Fibroblast of villous mesenchyme (primary cell): ENCODE measurements at regions not wholly inside any gene's neighbourhood (a gene's known extent, or its start where the extent isn't known, plus 50 kb on each side); places are given as distances from the start of the nearest gene placed in this dataset.

ENCODE experiments used
- DNase-seq: peaks from one replicate; pipeline ENCODE4 v3.0.0-alpha.2; 2010; ENCODE audit warnings: low read depth
- H3K4me3 ChIP-seq: 2 replicates; pipeline ENCODE4 v1.5.1; 2011; ENCODE audit warnings: low read depth, mild to moderate bottlenecking, low read length
- TF ChIP-seq, protein P1 (sequence below): IDR thresholded peaks from 2 replicates; pipeline ENCODE4 v1.5.1; 2012; ENCODE audit warnings: low read depth, mild to moderate bottlenecking, low read length; ENCODE audit not compliant: insufficient read depth

DNA sequence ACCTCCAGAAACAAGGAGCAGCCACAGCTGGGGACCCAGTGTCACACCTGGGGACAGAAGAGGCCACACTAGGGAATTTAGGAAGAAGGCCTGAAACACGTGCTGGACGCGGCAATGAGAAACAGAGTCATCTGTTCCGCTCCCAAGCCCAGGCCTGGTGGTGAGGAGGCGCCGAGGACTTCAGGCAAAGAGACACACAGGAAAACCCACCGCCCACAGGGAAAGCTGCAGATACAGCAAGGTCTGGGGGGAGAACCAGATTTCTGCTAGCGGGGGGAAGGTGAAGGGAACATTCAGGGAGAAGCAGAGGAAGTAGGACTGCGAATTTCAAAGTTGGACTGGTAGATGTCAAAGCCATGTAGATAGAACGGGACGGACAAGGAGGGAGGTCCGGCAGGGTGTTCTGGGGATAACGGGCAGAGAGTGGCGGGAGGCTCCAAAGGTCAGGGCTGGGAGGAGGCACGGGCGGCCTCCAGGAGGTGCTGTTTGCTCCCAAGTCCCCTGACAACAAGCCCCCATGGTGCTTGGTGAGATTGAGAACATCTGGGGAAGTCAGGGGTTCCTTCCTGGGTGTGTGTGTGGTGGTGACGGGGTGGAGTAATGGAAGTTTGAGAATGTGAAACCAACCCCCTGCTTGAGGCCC lies 351.7 kb upstream of the MYT1L start:
- TF ChIP-seq, protein P1, sequence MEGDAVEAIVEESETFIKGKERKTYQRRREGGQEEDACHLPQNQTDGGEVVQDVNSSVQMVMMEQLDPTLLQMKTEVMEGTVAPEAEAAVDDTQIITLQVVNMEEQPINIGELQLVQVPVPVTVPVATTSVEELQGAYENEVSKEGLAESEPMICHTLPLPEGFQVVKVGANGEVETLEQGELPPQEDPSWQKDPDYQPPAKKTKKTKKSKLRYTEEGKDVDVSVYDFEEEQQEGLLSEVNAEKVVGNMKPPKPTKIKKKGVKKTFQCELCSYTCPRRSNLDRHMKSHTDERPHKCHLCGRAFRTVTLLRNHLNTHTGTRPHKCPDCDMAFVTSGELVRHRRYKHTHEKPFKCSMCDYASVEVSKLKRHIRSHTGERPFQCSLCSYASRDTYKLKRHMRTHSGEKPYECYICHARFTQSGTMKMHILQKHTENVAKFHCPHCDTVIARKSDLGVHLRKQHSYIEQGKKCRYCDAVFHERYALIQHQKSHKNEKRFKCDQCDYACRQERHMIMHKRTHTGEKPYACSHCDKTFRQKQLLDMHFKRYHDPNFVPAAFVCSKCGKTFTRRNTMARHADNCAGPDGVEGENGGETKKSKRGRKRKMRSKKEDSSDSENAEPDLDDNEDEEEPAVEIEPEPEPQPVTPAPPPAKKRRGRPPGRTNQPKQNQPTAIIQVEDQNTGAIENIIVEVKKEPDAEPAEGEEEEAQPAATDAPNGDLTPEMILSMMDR = no peak
- H3K4me3 ChIP-seq = no peak overlapping the region
- no peak for DNase-seq

DNA sequence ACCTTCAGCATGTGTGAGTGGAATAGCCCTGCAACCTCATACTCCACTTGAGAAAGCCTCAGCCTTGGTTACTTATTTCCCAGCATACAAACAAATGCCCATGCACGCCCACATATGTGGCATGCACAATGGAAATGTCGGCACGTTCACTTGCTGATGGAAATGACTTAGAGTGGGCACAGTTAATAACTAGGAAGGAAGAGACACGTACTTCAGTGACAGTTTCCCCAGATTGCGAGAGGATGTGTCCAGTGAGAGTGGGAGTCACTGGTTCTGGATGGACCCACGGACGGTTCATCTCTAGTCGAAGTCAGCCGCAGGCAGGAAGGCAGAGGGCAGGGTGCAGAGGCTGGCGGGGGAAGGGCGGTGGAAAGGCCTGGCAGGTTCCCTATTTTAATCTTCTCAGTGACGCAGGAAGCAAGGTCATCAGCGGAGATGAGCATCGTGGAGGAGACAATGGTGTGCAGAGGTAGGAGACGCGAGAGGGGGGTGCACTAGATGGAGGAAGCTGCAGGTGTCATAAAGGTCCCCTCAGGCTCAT lies 350.7 kb upstream of the MYT1L start:
- no peak for DNase-seq
- no peak overlapping the region for H3K4me3 ChIP-seq
- TF ChIP-seq, protein P1 = no peak

DNA sequence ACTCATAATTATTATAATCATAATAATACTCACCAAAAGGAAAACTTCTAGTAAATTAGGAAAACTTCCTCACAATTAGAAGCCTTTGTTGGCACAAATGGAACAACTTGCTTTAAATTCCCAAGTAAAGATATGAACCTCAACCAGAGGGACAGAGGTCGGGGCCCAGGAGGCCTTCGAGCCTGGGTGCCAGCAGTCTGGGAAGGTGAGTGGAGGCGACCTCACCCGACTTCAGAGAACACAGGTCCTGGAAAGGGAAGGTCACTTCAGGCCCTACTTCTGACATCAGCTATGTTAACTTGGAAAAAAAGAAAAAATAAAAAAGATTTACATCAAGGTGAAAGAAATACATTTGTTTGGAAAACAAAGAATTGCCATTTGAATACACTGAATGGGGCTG lies 350.0 kb upstream of the MYT1L start:
- no peak for DNase-seq
- TF ChIP-seq, protein P1 = no peak
- no peak overlapping the region for H3K4me3 ChIP-seq

DNA sequence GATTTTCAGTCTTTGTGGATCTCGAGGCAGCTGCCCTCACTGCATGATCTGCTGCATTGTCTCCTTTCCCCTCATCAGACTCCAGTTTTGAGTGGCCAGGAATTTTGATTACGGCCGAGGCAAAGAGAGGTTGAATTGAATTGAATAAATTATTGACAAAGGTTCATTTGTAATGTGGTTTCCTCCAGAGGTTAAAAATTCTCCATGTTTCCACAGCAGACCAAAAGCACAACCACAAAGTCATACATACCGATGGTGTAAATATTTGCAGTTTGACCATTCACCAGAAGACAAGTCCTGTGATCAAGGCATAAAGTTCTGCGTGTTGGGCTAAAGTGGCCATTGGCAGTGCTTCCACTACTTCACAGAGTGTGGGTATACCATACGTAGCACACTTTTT lies 343.8 kb upstream of the MYT1L start:
- TF ChIP-seq, protein P1 = no peak
- no peak for DNase-seq
- H3K4me3 ChIP-seq = no peak overlapping the region

DNA sequence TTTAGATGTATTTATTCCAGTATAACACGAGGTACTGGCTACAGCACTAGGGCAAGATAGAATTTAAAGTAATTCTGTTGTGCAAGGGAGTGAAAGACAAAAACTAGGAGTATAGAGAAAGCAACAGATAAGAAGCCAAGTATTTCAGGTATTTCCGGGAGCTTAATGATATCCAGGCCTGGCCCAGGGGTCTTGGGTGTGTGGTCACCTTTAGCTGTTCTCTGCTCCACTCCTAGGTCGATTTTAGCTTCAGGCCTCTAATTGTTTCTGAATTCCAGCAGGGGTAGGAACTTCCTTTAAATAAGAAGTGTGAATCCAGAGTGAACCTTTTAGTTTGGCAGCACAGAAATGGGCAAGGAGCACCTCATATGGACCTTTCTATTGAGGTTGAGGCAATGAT lies 342.3 kb upstream of the MYT1L start:
- no peak for DNase-seq
- TF ChIP-seq, protein P1 = no peak
- no peak overlapping the region for H3K4me3 ChIP-seq

DNA sequence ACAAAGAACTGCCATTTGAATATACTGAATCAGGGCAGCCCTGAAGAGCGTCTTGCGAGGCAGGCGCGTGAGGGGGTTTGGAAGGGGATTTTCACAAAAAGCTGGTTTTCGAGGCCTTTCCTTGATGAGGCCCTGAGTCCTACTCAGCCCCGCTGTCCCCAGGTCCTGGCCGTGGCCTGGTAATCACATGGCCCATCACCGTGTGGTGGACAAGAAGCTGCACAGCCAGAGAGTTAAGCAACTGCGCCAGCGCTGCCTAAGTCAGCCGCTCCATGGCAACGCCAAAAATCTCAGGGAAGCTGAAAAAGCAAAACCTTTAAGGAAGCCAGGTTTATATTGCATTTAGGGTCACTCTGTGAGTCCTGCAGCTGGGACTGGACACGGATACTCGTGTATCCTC lies 341.2 kb upstream of the MYT1L start:
- TF ChIP-seq, protein P1 = no peak
- H3K4me3 ChIP-seq = no peak overlapping the region
- no peak for DNase-seq

DNA sequence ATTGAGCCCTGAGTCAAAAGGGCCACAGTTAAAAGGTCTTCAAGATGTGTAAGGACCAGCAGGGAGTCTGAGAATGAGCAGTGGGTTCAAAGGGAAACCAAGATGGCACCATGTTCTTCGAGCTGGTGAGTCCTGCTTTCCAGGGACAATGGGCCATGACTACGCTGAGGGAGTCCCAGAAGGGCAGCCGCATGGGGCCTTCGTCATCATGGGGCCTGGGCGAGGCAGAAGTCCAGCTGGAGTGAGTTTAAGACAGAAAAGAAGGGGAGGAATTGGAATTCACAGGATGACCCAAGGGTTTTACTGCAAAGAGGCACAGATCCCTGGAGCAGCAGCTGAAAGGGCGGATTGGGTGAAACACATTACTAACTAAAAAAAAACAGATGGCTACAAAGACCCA lies 340.8 kb upstream of the MYT1L start:
- TF ChIP-seq, protein P1 = no peak
- no peak overlapping the region for H3K4me3 ChIP-seq
- DNase-seq = no peak
